ENCODE measurements at regions not wholly inside any gene's neighbourhood (a gene's known extent, or its start where the extent isn't known, plus 50 kb on each side); places are given as distances from the start of the nearest gene placed in this dataset.
"Not testable (repeated sequence)": the region's sequence is repeated elsewhere in the genome, so short reads cannot be mapped to it uniquely, and the experiment has no call there.

DNA sequence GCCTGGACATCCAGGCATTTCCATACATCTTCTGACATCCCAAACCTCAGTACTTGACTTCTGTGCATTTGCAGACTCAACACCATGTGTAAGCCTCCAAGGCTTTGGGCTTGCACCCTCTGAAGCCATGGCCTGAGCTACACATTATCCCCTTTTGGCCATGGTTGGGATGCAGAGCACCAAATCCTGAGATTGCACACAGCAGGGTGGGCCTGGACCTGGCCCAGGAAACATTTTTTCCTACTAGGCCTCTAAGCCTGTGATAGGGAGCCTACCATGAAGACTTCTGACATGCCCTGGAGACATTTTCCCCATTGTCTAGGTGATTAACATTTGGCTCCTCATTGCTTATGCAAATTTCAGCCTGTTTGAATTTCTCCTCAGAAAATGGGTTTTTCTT, 853.4 kb upstream of the SPRY2 start:
- Histone ChIP-seq H3K9me3 (ENCODE audit: control insufficient read depth in 2 of 2, low read length in 2 of 2) (peaks cover 3 to 4% of the 10 kb centered on the region in 2 donors), H3K4me1 (ENCODE audit: control insufficient read depth in 2 of 2, insufficient read depth in 2 of 2, low read length in 2 of 2) (no peaks in the 10 kb centered on the region), H3K27me3 (ENCODE audit: control insufficient read depth in 2 of 2, insufficient read depth in 2 of 2, low read length in 2 of 2) (no peaks in the 10 kb centered on the region), H3K27ac (ENCODE audit: low read depth in 2 of 2, low read length in 2 of 2) (no peak overlapping the region), H3K9ac (ENCODE audit: low read depth in 1 of 2, low read length in 2 of 2) (no peak overlapping the region), H3K4me3 (ENCODE audit: low read length in 2 of 2) (no peak overlapping the region), H3K36me3 (ENCODE audit: control insufficient read depth in 2 of 2, insufficient read depth in 2 of 2, low read length in 2 of 2) (no peaks in the 10 kb centered on the region)

GRCh38 chr13:81184556-81185265, 843.8 kb upstream of the SPRY2 start:
- Histone ChIP-seq H3K9me3 (ENCODE audit: control insufficient read depth in 2 of 2, low read length in 2 of 2) (no peaks in the 10 kb centered on the region), H3K4me1 (ENCODE audit: control insufficient read depth in 2 of 2, insufficient read depth in 2 of 2, low read length in 2 of 2) (no peaks in the 10 kb centered on the region), H3K27me3 (ENCODE audit: control insufficient read depth in 2 of 2, insufficient read depth in 2 of 2, low read length in 2 of 2) (no peaks in the 10 kb centered on the region), H3K9ac (ENCODE audit: low read depth in 1 of 2, low read length in 2 of 2) (no peak overlapping the region), H3K36me3 (ENCODE audit: control insufficient read depth in 2 of 2, insufficient read depth in 2 of 2, low read length in 2 of 2) (no peaks in the 10 kb centered on the region), H3K27ac (ENCODE audit: low read depth in 2 of 2, low read length in 2 of 2) (no peak overlapping the region), H3K4me3 (ENCODE audit: low read length in 2 of 2) (no peak overlapping the region)

GRCh38 chr13:81172603-81173002, 831.7 kb upstream of the SPRY2 start:
- H3K27me3 ChIP-seq (ENCODE audit: control insufficient read depth in 2 of 2, insufficient read depth in 2 of 2, low read length in 2 of 2), result no peaks in the 10 kb centered on the region
- H3K27ac ChIP-seq (ENCODE audit: low read depth in 2 of 2, low read length in 2 of 2), result no peak overlapping the region
- H3K4me1 ChIP-seq (ENCODE audit: control insufficient read depth in 2 of 2, insufficient read depth in 2 of 2, low read length in 2 of 2), result no peaks in the 10 kb centered on the region
- no peak overlapping the region for H3K4me3 ChIP-seq (ENCODE audit: low read length in 2 of 2)
- no peak overlapping the region for H3K9ac ChIP-seq (ENCODE audit: low read depth in 1 of 2, low read length in 2 of 2)
- no peaks in the 10 kb centered on the region for H3K36me3 ChIP-seq (ENCODE audit: control insufficient read depth in 2 of 2, insufficient read depth in 2 of 2, low read length in 2 of 2)
- H3K9me3 ChIP-seq (ENCODE audit: control insufficient read depth in 2 of 2, low read length in 2 of 2), result no peaks in the 10 kb centered on the region

- Histone ChIP-seq H3K4me3 (ENCODE audit: low read length in 2 of 2) (no peak overlapping the region), H3K9me3 (ENCODE audit: control insufficient read depth in 2 of 2, low read length in 2 of 2) (no peaks in the 10 kb centered on the region), H3K36me3 (ENCODE audit: control insufficient read depth in 2 of 2, insufficient read depth in 2 of 2, low read length in 2 of 2) (no peaks in the 10 kb centered on the region), H3K9ac (ENCODE audit: low read depth in 1 of 2, low read length in 2 of 2) (no peak overlapping the region), H3K27ac (ENCODE audit: low read depth in 2 of 2, low read length in 2 of 2) (no peak overlapping the region), H3K27me3 (ENCODE audit: control insufficient read depth in 2 of 2, insufficient read depth in 2 of 2, low read length in 2 of 2) (no peaks in the 10 kb centered on the region), H3K4me1 (ENCODE audit: control insufficient read depth in 2 of 2, insufficient read depth in 2 of 2, low read length in 2 of 2) (no peaks in the 10 kb centered on the region)
Measured at GRCh38 chr13:81171065-81171647, 830.2 kb upstream of the SPRY2 start.

GRCh38 chr13:81163823-81164222, 822.9 kb upstream of the SPRY2 start:
- not testable (repeated sequence) for H3K27ac ChIP-seq (ENCODE audit: low read depth in 2 of 2, low read length in 2 of 2); H3K9ac ChIP-seq (ENCODE audit: low read depth in 1 of 2, low read length in 2 of 2); H3K4me3 ChIP-seq (ENCODE audit: low read length in 2 of 2); H3K36me3 ChIP-seq (ENCODE audit: control insufficient read depth in 2 of 2, insufficient read depth in 2 of 2, low read length in 2 of 2); H3K9me3 ChIP-seq (ENCODE audit: control insufficient read depth in 2 of 2, low read length in 2 of 2); H3K4me1 ChIP-seq (ENCODE audit: control insufficient read depth in 2 of 2, insufficient read depth in 2 of 2, low read length in 2 of 2); H3K27me3 ChIP-seq (ENCODE audit: control insufficient read depth in 2 of 2, insufficient read depth in 2 of 2, low read length in 2 of 2)

- H3K4me1 ChIP-seq (ENCODE audit: control insufficient read depth in 2 of 2, insufficient read depth in 2 of 2, low read length in 2 of 2), result no peaks in the 10 kb centered on the region
- no peak overlapping the region for H3K27ac ChIP-seq (ENCODE audit: low read depth in 2 of 2, low read length in 2 of 2)
- no peaks in the 10 kb centered on the region for H3K36me3 ChIP-seq (ENCODE audit: control insufficient read depth in 2 of 2, insufficient read depth in 2 of 2, low read length in 2 of 2)
- no peaks in the 10 kb centered on the region for H3K9me3 ChIP-seq (ENCODE audit: control insufficient read depth in 2 of 2, low read length in 2 of 2)
- H3K9ac ChIP-seq (ENCODE audit: low read depth in 1 of 2, low read length in 2 of 2), result no peak overlapping the region
- no peaks in the 10 kb centered on the region for H3K27me3 ChIP-seq (ENCODE audit: control insufficient read depth in 2 of 2, insufficient read depth in 2 of 2, low read length in 2 of 2)
- H3K4me3 ChIP-seq (ENCODE audit: low read length in 2 of 2), result no peak overlapping the region
Measured at GRCh38 chr13:81153478-81153877, 812.6 kb upstream of the SPRY2 start.

DNA sequence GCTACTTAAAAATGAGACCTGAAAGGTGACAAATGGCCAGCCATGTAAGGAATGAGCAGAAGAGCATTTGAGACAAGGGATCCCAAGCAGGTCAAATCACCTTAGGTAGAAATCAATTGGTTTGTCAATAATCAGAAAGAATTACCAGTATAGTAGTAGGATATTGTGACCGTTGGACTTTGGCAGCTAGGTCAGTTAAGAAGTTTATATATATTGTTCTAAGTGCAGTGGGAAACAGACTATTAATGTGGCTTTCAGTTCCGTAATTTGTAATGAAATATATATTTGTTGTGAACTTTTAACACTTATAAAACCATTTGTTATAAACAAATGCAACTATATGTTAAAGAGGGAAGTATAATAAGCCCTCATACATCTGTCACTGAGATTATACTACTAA, 807.9 kb upstream of the SPRY2 start:
- no peaks in the 10 kb centered on the region for H3K27me3 ChIP-seq (ENCODE audit: control insufficient read depth in 2 of 2, insufficient read depth in 2 of 2, low read length in 2 of 2)
- H3K4me3 ChIP-seq (ENCODE audit: low read length in 2 of 2), result no peak overlapping the region
- no peaks in the 10 kb centered on the region for H3K36me3 ChIP-seq (ENCODE audit: control insufficient read depth in 2 of 2, insufficient read depth in 2 of 2, low read length in 2 of 2)
- no peak overlapping the region for H3K9ac ChIP-seq (ENCODE audit: low read depth in 1 of 2, low read length in 2 of 2)
- no peaks in the 10 kb centered on the region for H3K9me3 ChIP-seq (ENCODE audit: control insufficient read depth in 2 of 2, low read length in 2 of 2)
- no peak overlapping the region for H3K27ac ChIP-seq (ENCODE audit: low read depth in 2 of 2, low read length in 2 of 2)
- no peaks in the 10 kb centered on the region for H3K4me1 ChIP-seq (ENCODE audit: control insufficient read depth in 2 of 2, insufficient read depth in 2 of 2, low read length in 2 of 2)

- H3K36me3 ChIP-seq (ENCODE audit: control insufficient read depth in 2 of 2, insufficient read depth in 2 of 2, low read length in 2 of 2); H3K27ac ChIP-seq (ENCODE audit: low read depth in 2 of 2, low read length in 2 of 2); H3K9me3 ChIP-seq (ENCODE audit: control insufficient read depth in 2 of 2, low read length in 2 of 2); H3K27me3 ChIP-seq (ENCODE audit: control insufficient read depth in 2 of 2, insufficient read depth in 2 of 2, low read length in 2 of 2); H3K9ac ChIP-seq (ENCODE audit: low read depth in 1 of 2, low read length in 2 of 2); H3K4me3 ChIP-seq (ENCODE audit: low read length in 2 of 2); H3K4me1 ChIP-seq (ENCODE audit: control insufficient read depth in 2 of 2, insufficient read depth in 2 of 2, low read length in 2 of 2): not testable (repeated sequence)
Measured at GRCh38 chr13:81146576-81146975, 805.6 kb upstream of the SPRY2 start.

- Histone ChIP-seq H3K9me3 (ENCODE audit: control insufficient read depth in 2 of 2, low read length in 2 of 2) (no peaks in the 10 kb centered on the region), H3K36me3 (ENCODE audit: control insufficient read depth in 2 of 2, insufficient read depth in 2 of 2, low read length in 2 of 2) (no peaks in the 10 kb centered on the region), H3K27me3 (ENCODE audit: control insufficient read depth in 2 of 2, insufficient read depth in 2 of 2, low read length in 2 of 2) (no peaks in the 10 kb centered on the region)
Measured at GRCh38 chr13:81142306-81142999, 801.5 kb upstream of the SPRY2 start.

DNA sequence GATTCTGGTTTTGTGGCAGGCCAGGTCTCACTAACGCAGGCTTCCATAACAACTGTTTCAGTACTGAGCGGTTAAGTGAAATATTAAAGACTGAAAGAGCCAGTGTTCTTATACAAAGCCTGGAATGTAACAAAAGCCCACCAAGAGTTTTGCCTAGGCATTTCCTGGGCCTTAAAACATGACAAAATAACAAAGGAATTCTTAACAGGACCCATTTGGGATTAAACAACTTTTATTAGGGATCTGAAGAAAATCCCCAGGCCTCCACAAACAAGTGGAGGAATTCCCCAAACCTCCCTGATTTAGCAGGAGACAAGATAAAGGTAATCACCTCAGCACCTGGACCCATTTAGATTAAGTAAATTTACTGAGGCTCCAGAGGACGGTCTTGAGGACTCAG, 799.7 kb upstream of the SPRY2 start:
- no peak overlapping the region for H3K4me3 ChIP-seq (ENCODE audit: low read length in 2 of 2)
- no peaks in the 10 kb centered on the region for H3K9me3 ChIP-seq (ENCODE audit: control insufficient read depth in 2 of 2, low read length in 2 of 2)
- no peaks in the 10 kb centered on the region for H3K36me3 ChIP-seq (ENCODE audit: control insufficient read depth in 2 of 2, insufficient read depth in 2 of 2, low read length in 2 of 2)
- H3K4me1 ChIP-seq (ENCODE audit: control insufficient read depth in 2 of 2, insufficient read depth in 2 of 2, low read length in 2 of 2), result no peaks in the 10 kb centered on the region
- no peak overlapping the region for H3K9ac ChIP-seq (ENCODE audit: low read depth in 1 of 2, low read length in 2 of 2)
- H3K27ac ChIP-seq (ENCODE audit: low read depth in 2 of 2, low read length in 2 of 2), result no peak overlapping the region
- H3K27me3 ChIP-seq (ENCODE audit: control insufficient read depth in 2 of 2, insufficient read depth in 2 of 2, low read length in 2 of 2), result no peaks in the 10 kb centered on the region

More at GRCh38 chr13:81142306-81142999, 801.5 kb upstream of the SPRY2 start:
- no peak overlapping the region for H3K4me3 ChIP-seq (ENCODE audit: low read length in 2 of 2)
- H3K4me1 ChIP-seq (ENCODE audit: control insufficient read depth in 2 of 2, insufficient read depth in 2 of 2, low read length in 2 of 2), result no peaks in the 10 kb centered on the region
- H3K27ac ChIP-seq (ENCODE audit: low read depth in 2 of 2, low read length in 2 of 2), result no peak overlapping the region
- H3K9ac ChIP-seq (ENCODE audit: low read depth in 1 of 2, low read length in 2 of 2), result no peak overlapping the region

Data from mucosa of rectum (tissue), 2 donors.